Lower lobe of right lung (tissue), 2 donors: ENCODE measurements at regions not wholly inside any gene's neighbourhood (a gene's known extent, or its start where the extent isn't known, plus 50 kb on each side); places are given as distances from the start of the nearest gene placed in this dataset.

ENCODE experiments used
- ATAC-seq, 2 donors: fragments of 200-7000 bp; cut with Tn5 transposase; one replicate each; pipeline ENCODE4 v1.9.1; 2020 to 2022; ENCODE audit warnings: mild to moderate bottlenecking in 2 of 2, moderate library complexity in 2 of 2
- DNase-seq: peaks from one replicate; pipeline ENCODE4 v3.0.0-alpha.2; 2020
- H3K27ac ChIP-seq: fragments of 200-600 bp; one replicate; pipeline ENCODE4 v1.8.0; 2022
- H3K27me3 ChIP-seq: fragments of 200-600 bp; one replicate; pipeline ENCODE4 v1.8.0; 2022; ENCODE audit warnings: low read depth
- H3K36me3 ChIP-seq: fragments of 200-600 bp; one replicate; pipeline ENCODE4 v1.8.0; 2022; ENCODE audit warnings: mild to moderate bottlenecking
- H3K4me1 ChIP-seq: fragments of 200-600 bp; one replicate; pipeline ENCODE4 v1.8.0; 2022
- H3K4me3 ChIP-seq: fragments of 200-600 bp; one replicate; pipeline ENCODE4 v1.8.0; 2022; ENCODE audit warnings: mild to moderate bottlenecking
- H3K9me3 ChIP-seq: fragments of 200-600 bp; one replicate; pipeline ENCODE4 v1.8.0; 2022
- CTCF ChIP-seq: fragments of 200-600 bp; IDR thresholded peaks from one replicate; pipeline ENCODE4 v1.8.0; 2022; ENCODE audit warnings: antibody characterized with exemption, mild to moderate bottlenecking
- intact Hi-C: fragments of 100-400 bp; cut with DNase I; formaldehyde crosslinking; loops from one replicate; pipeline ENCODE4 v1.11.0; 2022
- donor health status: DM: no; HTN: yes; CAD: no; lungs with severe emphysema.

GRCh38 chr12:115325858-115326257 is 641.9 kb upstream of the TBX3 start:
- no peak overlapping the region for H3K27ac ChIP-seq

GRCh38 chr12:115324949-115325593 is 641.1 kb upstream of the TBX3 start:
- no peak overlapping the region for H3K27ac ChIP-seq
- no peaks in the 10 kb centered on the region for H3K27me3 ChIP-seq
- TF ChIP-seq CTCF: no peak
- H3K36me3 ChIP-seq: no peaks in the 10 kb centered on the region
- no peaks in the 10 kb centered on the region for H3K9me3 ChIP-seq
- ATAC-seq: no peak
- intact Hi-C loops: no loop called here
- no peaks in the 10 kb centered on the region for H3K4me1 ChIP-seq
- no peak for DNase-seq
- no peak overlapping the region for H3K4me3 ChIP-seq

More at GRCh38 chr12:115325858-115326257, 641.9 kb upstream of the TBX3 start:
- no peaks in the 10 kb centered on the region for H3K4me1 ChIP-seq
- ATAC-seq (peak; percentile 54 to 62), DNase-seq (no peak)
- H3K9me3 ChIP-seq: no peaks in the 10 kb centered on the region
- no peaks in the 10 kb centered on the region for H3K36me3 ChIP-seq
- TF ChIP-seq CTCF: no peak
- no peak overlapping the region for H3K4me3 ChIP-seq
- H3K27me3 ChIP-seq: no peaks in the 10 kb centered on the region
- intact Hi-C loops: no loop called here

- DNase-seq (no peak), ATAC-seq (no peak)
- Histone ChIP-seq H3K27me3 (no peaks in the 10 kb centered on the region), H3K36me3 (no peaks in the 10 kb centered on the region), H3K4me3 (no peak overlapping the region), H3K27ac (no peak overlapping the region), H3K9me3 (no peaks in the 10 kb centered on the region), H3K4me1 (no peaks in the 10 kb centered on the region)
- intact Hi-C loops: no loop called here
- TF ChIP-seq CTCF: no peak
These were observed 639.4 kb upstream of the TBX3 start for GRCh38 chr12:115323223-115323905.

- DNase-seq: no peak
- H3K36me3 ChIP-seq: no peaks in the 10 kb centered on the region
- ATAC-seq: no peak
- H3K27ac ChIP-seq: no peak overlapping the region
- no peaks in the 10 kb centered on the region for H3K9me3 ChIP-seq
- H3K4me1 ChIP-seq: no peaks in the 10 kb centered on the region
- H3K4me3 ChIP-seq: no peak overlapping the region
- intact Hi-C loops: no loop called here
- H3K27me3 ChIP-seq: no peaks in the 10 kb centered on the region
- TF ChIP-seq CTCF: no peak
These were observed 638.3 kb upstream of the TBX3 start for GRCh38 chr12:115322275-115322674.

GRCh38 chr12:115320967-115321366 is 637.0 kb upstream of the TBX3 start:
- no peak overlapping the region for H3K4me3 ChIP-seq
- no peak for TF ChIP-seq CTCF
- intact Hi-C loops: no loop called here

More at GRCh38 chr12:115320967-115321366, 637.0 kb upstream of the TBX3 start:
- no peak for ATAC-seq
- Histone ChIP-seq H3K4me1 (no peaks in the 10 kb centered on the region), H3K9me3 (no peaks in the 10 kb centered on the region), H3K36me3 (no peaks in the 10 kb centered on the region), H3K27ac (no peak overlapping the region), H3K27me3 (no peaks in the 10 kb centered on the region)
- DNase-seq: no peak
